AG04450 (cell line): ENCODE measurements at regions not wholly inside any gene's neighbourhood (a gene's known extent, or its start where the extent isn't known, plus 50 kb on each side); places are given as distances from the start of the nearest gene placed in this dataset.
"Not testable (repeated sequence)": the region's sequence is repeated elsewhere in the genome, so short reads cannot be mapped to it uniquely, and the experiment has no call there.

Source experiments
- CTCF ChIA-PET: fragments of 300-600, 350-600 bp; formaldehyde crosslinking; extraction: SDS; loops from one replicate; lab custom pipeline; 2022; ENCODE audit warnings: antibody characterized with exemption, inconsistent platforms; lab: Charles Lee
- POLR2A ChIA-PET: fragments of 350-600 bp; formaldehyde crosslinking; extraction: SDS; loops from one replicate; lab custom pipeline; 2021; ENCODE audit warnings: antibody characterized with exemption, inconsistent platforms; lab: Yijun Ruan, JAX
- DNase-seq: peaks from one replicate; pipeline ENCODE4 v3.0.0-alpha.2; 2011; ENCODE audit warnings: low read depth, low spot score
- H3K27ac ChIP-seq: one replicate; pipeline ENCODE4 v1.5.1; 2012; ENCODE audit warnings: low read depth, low read length, control low read depth
- H3K27me3 ChIP-seq: one replicate; pipeline ENCODE4 v1.6.0; 2012; ENCODE audit warnings: low read length; ENCODE audit not compliant: control insufficient read depth, insufficient read depth
- H3K4me3 ChIP-seq: 2 replicates; pipeline ENCODE4 v1.5.1; 2011; ENCODE audit warnings: mild to moderate bottlenecking, low read depth, low read length, control low read depth
- H3K9me3 ChIP-seq: 2 replicates; pipeline ENCODE4 v1.5.1; 2012; ENCODE audit warnings: low read length; ENCODE audit not compliant: control insufficient read depth, insufficient read depth
- CTCF ChIP-seq: IDR thresholded peaks from 2 replicates; pipeline ENCODE4 v1.5.1; 2011; ENCODE audit warnings: low read depth, low read length, control low read depth, inconsistent platforms

- Histone ChIP-seq H3K4me3 (no peak overlapping the region), H3K27me3 (no peaks in the 10 kb centered on the region), H3K9me3 (peaks cover 34% of the 10 kb centered on the region), H3K27ac (no peak overlapping the region)
- no peak for DNase-seq
- no peak for TF ChIP-seq CTCF
- POLR2A ChIA-PET, result no interaction called here
- CTCF ChIA-PET, result no interaction called here
These were observed 79.6 kb upstream of the LRPAP1 start for GRCh38 chr4:3611778-3612177.

GRCh38 chr4:3610851-3611250 is 78.6 kb upstream of the LRPAP1 start:
- H3K27me3 ChIP-seq, POLR2A ChIA-PET, H3K27ac ChIP-seq, CTCF ChIA-PET, DNase-seq, H3K4me3 ChIP-seq: not testable (repeated sequence)
- H3K9me3 ChIP-seq, result peaks cover 35% of the 10 kb centered on the region

- CTCF ChIA-PET, H3K4me3 ChIP-seq, H3K27me3 ChIP-seq, POLR2A ChIA-PET, H3K27ac ChIP-seq, DNase-seq: not testable (repeated sequence)
- peaks cover 38% of the 10 kb centered on the region for H3K9me3 ChIP-seq
These were observed 77.7 kb upstream of the LRPAP1 start for GRCh38 chr4:3609905-3610304.

- no peaks in the 10 kb centered on the region for H3K27me3 ChIP-seq
- ChIA-PET CTCF (no interaction called here), POLR2A (no interaction called here)
- no peak for DNase-seq
- H3K4me3 ChIP-seq, result no peak overlapping the region
- no peak overlapping the region for H3K27ac ChIP-seq
- TF ChIP-seq CTCF, result no peak
- H3K9me3 ChIP-seq, result peaks cover 25% of the 10 kb centered on the region
These were observed 75.7 kb upstream of the LRPAP1 start for GRCh38 chr4:3607690-3608552.

- H3K4me3 ChIP-seq, DNase-seq, CTCF ChIA-PET, H3K27ac ChIP-seq, POLR2A ChIA-PET, H3K27me3 ChIP-seq: not testable (repeated sequence)
- peaks cover 18% of the 10 kb centered on the region for H3K9me3 ChIP-seq
These were observed 74.6 kb upstream of the LRPAP1 start for GRCh38 chr4:3606850-3607249.

GRCh38 chr4:3606271-3606670 is 74.0 kb upstream of the LRPAP1 start:
- POLR2A ChIA-PET, H3K27me3 ChIP-seq, H3K4me3 ChIP-seq, H3K27ac ChIP-seq, DNase-seq, CTCF ChIA-PET: not testable (repeated sequence)
- H3K9me3 ChIP-seq, result peaks cover 14% of the 10 kb centered on the region

GRCh38 chr4:3605491-3605890 is 73.3 kb upstream of the LRPAP1 start:
- H3K27ac ChIP-seq, result no peak overlapping the region
- no peak for DNase-seq
- peaks cover 13% of the 10 kb centered on the region for H3K9me3 ChIP-seq
- POLR2A ChIA-PET, result no interaction called here
- no peak overlapping the region for H3K4me3 ChIP-seq
- no peak for TF ChIP-seq CTCF
- CTCF ChIA-PET, result no interaction called here
- H3K27me3 ChIP-seq, result no peaks in the 10 kb centered on the region

GRCh38 chr4:3602886-3603645 is 70.8 kb upstream of the LRPAP1 start:
- H3K27ac ChIP-seq, POLR2A ChIA-PET, DNase-seq, H3K27me3 ChIP-seq, CTCF ChIA-PET, H3K4me3 ChIP-seq: not testable (repeated sequence)
- H3K9me3 ChIP-seq, result peaks cover 26% of the 10 kb centered on the region
